GM12892 (cell line): ENCODE measurements at regions not wholly inside any gene's neighbourhood (a gene's known extent, or its start where the extent isn't known, plus 50 kb on each side); places are given as distances from the start of the nearest gene placed in this dataset.

Experiments
- POLR2A ChIP-seq: IDR thresholded peaks from 2 replicates; pipeline ENCODE4 v1.6.1; 2011; ENCODE audit warnings: low read depth, low read length, control low read depth
- POLR2AphosphoS5 ChIP-seq: IDR thresholded peaks from 2 replicates; pipeline ENCODE4 v1.6.1; 2011; ENCODE audit warnings: low read depth, low read length, control low read depth
- TAF1 ChIP-seq: IDR thresholded peaks from 2 replicates; pipeline ENCODE4 v1.6.1; 2011; ENCODE audit warnings: low read depth, mild to moderate bottlenecking, control low read depth, low read length, borderline replicate concordance

DNA sequence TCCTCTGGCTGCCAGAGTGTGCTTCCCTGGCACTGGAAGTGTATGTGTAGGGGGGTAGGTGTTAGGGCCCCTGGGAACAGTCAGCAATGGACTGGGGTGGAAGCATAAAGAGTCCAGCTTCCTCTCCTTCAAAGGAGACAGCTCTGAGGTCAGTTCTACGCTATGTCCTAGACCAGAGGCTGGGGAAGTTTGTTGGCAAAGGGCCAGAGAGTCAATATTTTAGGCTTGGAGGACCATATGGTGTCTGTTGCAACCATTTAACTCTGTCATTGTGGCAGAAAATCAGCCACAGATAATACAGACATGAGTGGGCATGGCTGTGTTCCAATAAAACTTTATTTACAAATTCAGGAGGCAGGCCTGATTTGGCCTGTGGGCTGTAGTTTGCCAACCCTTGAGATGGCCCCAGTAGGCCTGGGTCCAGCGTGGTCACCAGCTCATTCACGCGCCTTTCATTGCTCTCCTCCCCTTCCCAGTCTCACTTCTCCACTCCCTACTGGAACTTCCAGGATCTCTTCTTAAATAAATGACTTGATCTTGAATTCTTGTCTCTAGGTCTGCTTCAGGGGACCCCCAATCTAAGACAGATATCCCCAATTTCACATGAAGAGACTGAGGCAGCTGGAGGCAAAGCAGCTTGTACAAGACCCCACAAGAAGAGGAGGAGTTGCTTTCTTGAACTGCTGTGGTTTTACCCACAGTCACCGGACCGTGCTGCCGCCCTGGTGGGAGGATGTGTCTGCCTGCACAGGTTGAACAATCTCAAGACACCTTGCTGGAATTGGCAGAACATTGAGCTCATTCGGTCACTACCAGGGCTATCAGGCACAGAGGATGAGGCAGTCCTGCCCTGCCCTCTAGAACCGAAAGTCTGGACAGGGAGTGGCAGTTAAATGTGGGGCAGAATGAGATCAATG, 162.4 kb upstream of the POU3F1 start:
- TF ChIP-seq POLR2A: no peak
- no peak for TF ChIP-seq TAF1
- no peak for TF ChIP-seq POLR2AphosphoS5
